Limb (tissue), 2 donors: ENCODE measurements at regions not wholly inside any gene's neighbourhood (a gene's known extent, or its start where the extent isn't known, plus 50 kb on each side); places are given as distances from the start of the nearest gene placed in this dataset.
"Not testable (repeated sequence)": the region's sequence is repeated elsewhere in the genome, so short reads cannot be mapped to it uniquely, and the experiment has no call there.

ENCODE experiments used
- DNase-seq, 2 donors: peaks; one replicate each; pipeline ENCODE4 v3.0.0-alpha.2; 2016; ENCODE audit errors: extremely low spot score in 2 of 2

DNA sequence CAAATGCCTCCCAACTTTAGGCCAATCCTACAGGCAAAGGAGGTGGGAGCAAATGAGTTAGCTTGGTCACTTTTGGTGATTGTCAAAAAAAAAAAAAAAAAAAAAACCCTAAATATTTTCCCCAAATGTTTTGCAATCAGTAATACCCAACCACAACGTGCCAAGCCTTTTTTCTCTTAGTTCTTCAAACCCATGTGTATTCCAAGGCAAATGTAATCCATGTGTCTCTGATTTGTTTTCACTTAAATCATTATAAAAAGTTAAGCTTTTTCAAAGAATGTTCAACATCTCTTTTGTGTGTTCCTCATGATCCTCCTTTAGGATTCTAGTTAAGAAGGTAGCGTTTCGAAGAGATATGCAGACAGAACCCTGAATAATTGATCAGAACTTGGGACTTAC lies 328.4 kb downstream of the PAPSS1 start:
- DNase-seq, result no peak

- no peak for DNase-seq
Measured at GRCh38 chr4:107391009-107391629, 328.9 kb downstream of the PAPSS1 start.

- DNase-seq, result no peak
Measured at GRCh38 chr4:107389965-107390364, 330.1 kb downstream of the PAPSS1 start.

DNA sequence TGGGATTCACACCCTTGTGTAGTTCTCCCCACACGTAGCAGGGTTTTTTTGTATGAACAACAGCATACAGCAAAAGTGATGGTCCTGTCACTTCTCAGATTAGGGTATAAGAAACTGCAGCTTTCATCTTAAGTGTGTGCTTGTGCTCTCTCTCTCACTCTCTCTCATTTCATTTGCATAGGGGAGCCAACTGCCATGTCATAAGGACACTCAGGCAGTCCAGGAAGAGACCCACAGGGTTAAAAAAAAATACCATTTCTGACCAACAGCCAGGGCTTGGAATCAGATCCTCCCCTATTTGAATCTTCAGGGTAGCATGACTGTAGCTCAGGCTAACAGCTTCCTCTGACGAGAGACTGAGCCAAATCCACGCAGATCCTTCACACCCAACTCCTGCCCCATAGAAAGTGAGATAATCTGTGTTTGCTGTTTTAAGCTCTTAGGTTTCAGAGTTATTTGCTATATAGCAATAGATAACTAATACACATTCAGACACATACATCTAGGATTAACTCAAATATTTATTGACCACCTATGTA lies 331.2 kb downstream of the PAPSS1 start:
- DNase-seq, result no peak

DNA sequence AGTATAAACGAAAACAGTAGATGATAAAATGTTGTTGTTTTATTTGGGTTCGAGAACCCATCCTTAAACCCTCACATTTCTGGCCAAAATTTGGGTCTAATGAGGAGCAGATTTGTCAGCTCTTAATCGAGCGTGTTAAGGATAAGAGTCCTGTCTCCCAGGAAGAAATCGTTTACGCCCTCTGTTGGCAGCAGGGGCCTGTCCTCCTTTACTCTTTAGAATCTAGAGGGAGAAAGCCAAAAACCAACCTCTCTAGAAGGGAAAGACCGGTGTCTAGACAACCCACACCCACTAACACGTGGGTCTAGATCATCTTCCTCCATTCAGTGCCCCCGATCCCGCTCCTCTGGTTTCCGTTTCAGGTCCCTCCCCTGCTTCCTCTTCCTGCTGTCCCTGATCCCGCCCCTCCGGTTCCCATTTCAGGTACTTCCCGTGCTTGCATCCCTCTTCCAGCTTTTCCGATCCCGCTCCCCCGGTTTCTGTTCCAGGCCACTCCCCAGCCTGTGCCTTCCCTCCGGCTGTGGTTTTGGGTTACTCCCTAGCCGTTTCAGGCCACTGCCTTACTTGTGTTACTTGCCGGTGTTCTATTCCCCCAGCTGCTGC lies 339.1 kb downstream of the PAPSS1 start:
- DNase-seq, result no peak

DNA sequence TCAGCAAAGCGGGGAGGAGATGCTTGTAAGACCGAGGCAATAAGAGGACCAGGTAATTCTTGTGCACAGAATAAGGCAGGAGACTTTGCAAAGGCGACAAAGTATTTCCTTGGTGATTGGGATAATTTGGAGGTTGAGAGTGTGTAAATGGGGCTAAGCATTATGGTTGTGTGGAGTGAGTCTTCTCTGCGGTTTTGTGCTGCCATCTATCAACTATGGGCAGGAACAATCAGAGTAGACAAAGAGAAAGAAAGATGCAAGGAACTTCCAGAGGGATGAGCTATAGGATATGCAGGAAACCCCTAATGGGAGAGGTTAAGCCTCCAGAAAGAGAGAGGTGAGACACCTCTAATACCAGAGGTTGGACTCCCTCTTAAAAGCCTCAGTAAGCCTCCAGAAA lies 339.8 kb downstream of the PAPSS1 start:
- DNase-seq, result no peak

DNA sequence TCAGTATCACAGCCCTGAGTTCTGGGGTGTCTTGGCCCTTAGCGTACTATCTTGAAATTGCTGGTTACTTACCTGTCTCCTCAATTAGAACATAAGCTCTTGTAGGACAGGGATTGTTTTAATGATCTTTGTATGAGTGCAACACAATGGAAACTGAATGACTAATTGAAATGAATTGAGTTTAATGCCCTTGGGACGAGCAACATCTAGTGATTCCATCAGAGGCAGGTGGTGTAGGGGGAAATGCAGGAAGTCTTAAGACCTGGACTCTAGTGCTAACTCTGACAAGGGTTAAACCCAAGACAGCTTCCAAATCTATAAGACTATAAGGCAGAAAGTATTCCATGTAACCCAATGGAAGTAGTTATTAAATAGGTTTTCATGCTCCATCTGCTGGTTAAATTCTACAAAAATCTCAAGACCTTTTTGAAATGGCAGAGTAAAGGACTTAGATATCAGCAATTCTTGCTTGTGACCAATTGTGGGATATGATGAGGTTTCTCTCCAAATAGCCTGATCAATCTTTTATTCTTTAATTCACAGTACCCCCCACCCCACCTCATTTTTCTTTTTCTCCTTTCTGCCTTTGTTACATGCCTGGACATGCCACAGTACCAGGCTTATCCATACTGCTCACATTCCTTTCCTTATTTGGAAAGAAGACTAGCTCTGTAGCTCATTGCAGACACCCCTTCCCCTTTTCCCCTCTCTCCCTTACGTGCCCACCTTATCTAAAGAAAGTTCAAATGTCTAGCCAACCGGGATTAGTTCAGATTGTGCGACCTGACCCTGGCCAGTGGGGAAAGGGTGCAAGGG lies 340.8 kb downstream of the PAPSS1 start:
- DNase-seq, result peak in 1 of 2 donors; percentile 36

DNA sequence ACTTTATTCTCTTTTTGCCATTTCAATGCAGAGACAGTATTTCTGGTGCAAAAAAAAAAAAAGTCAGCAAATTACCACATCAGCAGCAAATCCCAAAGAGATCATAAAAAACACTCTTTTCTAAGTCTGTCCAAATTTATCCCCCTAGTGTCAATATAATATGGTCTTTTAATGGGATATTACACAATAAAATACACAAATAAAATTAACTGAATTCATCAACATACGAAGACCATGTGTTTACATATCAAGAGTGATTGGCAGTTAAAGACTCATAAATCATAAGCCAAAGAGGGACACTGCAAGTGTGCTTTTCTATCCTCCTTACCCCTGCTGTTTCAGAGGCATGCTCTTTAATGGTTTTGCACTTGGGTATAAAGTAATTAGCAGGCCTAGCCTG lies 340.2 kb upstream of the DKK2 start:
- DNase-seq, result no peak

- DNase-seq, result no peak
Measured at GRCh38 chr4:107366900-107367299, 330.8 kb upstream of the DKK2 start.

GRCh38 chr4:107366016-107366735 lies 330.1 kb upstream of the DKK2 start:
- DNase-seq, result no peak

GRCh38 chr4:107363125-107363524 lies 327.0 kb upstream of the DKK2 start:
- DNase-seq, result no peak

- DNase-seq, result no peak
Measured at GRCh38 chr4:107359208-107359607, 323.1 kb upstream of the DKK2 start.

DNA sequence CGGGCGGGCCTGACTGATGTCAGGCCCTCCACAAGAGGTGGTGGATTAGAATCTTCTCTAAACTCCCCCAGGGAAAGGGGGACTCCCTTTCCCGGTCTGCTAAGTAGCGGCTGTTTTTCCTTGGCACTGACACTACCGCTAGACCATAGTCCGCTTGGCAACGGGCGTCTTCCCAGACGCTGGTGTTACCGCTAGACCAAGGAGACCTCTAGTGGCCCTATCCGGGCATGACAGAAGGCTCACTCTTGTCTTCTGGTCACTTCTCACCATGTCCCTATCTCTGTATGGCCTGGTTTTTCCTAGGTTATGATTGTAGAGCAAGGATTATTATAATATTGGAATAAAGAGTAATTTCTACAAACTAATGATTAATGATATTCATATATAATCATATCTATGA lies 318.2 kb upstream of the DKK2 start:
- not testable (repeated sequence) for DNase-seq

DNA sequence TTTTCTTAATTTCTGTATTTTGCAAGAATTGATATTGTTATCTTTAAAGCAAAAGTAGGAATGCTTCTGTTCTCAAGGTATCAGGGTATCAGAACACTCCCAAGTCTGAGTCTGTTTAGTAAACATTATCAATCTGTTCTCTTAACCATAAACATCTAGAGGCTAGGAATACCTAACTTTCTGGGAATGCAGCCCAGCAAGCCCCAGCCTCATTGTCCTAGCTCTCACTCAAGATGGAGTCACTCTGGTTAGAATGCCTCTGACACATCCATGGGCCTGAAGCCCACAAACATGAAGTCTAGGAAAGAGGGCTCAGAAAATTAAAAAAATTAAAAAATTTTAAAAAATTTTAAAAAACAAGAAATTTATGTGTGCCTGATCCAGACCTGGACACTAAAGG lies 315.1 kb upstream of the DKK2 start:
- DNase-seq, result no peak

- no peak for DNase-seq
Measured at GRCh38 chr4:107349732-107350131, 313.6 kb upstream of the DKK2 start.

DNA sequence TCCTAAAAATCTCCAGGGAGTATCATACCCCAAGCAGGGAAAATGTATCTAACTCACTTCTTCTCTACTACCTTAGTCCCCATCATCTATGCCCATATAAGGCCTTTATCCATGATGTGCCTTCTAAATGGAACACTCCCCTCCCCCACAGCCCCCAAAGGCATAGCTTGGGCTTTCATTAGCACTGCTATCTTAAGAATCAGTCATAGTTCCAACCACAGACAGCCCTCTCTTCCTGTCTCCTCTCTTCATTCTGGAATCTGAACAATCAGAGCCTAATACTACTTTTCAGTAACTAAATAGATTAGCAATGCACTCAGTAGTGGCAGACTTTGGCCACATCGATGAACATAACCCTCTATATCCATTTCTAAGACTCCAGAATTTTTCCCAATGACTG lies 313.2 kb upstream of the DKK2 start:
- no peak for DNase-seq

DNA sequence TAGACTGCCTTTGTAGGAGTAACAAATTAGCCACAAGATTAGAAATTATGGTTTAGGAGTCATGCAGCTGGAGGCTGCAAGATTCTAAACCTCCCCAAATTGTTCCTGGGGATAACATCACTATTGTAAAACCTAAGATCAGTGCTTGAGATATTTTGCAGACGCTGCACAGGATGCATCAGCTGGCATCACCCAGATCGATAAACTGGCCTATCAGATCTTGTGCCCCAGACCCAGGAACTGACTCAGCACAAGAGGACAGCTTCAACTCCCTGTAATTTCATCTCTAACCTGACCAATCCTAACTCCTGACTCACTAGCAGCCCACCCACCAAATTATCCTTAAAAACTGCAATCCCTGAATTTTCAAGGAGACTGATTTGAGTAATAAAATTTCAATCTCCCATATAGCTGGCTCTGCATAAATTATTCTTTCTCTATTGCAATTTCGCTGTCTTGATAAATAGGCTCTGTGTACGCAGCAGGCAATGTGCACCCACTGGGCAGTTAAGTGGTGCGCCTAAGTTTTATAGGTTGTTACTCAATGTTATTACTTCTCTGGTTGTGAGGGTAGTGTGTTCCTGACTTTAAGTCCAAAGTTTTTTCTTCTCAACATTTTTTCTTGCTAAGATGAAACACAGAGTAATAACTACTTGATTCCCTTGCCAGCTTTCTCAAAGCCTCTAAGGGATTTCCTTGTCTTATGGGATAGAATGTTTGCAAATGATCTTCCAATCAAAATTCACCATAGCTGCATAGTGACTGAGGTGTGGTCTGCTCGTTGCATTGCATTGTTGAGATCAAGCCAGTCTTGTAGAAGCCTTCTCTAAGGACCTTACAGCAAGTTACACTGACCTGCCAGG lies 312.3 kb upstream of the DKK2 start:
- no peak for DNase-seq

DNA sequence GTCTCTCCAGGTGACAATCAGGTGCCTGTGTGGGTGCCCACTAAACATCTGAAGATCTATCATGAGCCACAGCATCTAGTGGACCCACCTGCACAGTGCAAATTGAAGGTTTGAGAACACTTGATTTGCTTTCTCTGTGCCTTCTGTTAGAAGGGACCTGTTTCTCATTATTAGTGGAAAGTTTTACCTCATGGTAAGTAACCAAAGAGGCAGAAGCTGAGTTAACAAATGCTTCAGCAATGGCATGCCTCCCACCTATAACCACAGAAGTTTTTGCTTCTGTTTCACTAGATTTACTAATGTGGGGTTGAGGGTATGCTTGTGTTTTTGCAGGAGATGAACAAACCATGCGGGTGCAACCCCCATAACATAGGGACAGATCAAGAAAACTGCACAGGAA lies 297.4 kb upstream of the DKK2 start:
- DNase-seq, result no peak

DNA sequence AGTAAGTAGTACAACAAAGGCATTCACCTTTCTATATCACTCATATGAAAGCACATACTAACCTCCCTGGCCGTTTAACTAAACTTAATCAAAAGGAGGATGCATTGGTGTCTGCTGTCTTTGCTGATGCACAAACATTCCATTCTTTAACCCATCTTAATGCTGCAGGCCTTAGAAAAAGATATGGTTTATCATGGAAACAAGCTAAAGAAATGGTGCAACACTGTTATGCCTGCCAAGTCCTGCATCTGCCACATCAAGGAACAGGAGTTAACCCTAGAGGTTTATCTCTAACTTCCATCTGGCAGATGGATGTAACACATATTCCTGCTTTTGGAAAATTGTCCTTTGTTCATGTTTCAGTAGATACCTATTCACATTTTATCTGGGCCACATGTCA lies 296.5 kb upstream of the DKK2 start:
- DNase-seq, result not testable (repeated sequence)

DNA sequence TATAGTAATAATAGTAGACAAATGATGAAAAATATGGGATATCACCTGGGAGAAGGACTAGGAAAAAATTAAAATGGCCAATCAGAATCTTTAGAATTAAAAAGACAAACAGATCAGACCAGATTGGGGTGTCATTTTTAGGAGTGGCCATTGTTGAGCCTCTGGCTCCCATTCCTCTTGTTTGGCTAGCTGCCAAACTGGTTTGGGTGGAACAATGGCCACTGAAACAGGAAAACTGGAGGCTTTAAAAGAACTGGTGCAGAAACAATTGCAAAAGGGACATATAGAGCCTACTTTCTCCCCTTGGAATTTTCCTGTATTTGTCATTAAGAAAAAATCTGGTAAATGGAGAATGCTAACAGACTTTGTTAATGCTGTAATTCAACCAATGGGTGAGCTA lies 294.8 kb upstream of the DKK2 start:
- no peak for DNase-seq

GRCh38 chr4:107319386-107319785 lies 283.3 kb upstream of the DKK2 start:
- no peak for DNase-seq
